Neural progenitor cell (in vitro differentiated cells): ENCODE measurements at regions not wholly inside any gene's neighbourhood (a gene's known extent, or its start where the extent isn't known, plus 50 kb on each side); places are given as distances from the start of the nearest gene placed in this dataset.

Experiments
- DNase-seq: peaks from one replicate; pipeline ENCODE4 v3.0.0-alpha.2; 2016; ENCODE audit warnings: low spot score
- H2AFZ ChIP-seq: fragments of 200-600 bp; sonication (generic); replicated peaks from 2 replicates; pipeline ENCODE4 v1.6.1; 2016; ENCODE audit warnings: antibody characterized with exemption
- H3F3A ChIP-seq: fragments of 200-600 bp; sonication (generic); 2 replicates; pipeline ENCODE4 v1.6.1; 2016; ENCODE audit warnings: antibody characterized with exemption, low read depth
- H3K27ac ChIP-seq: fragments of 200-600 bp; sonication (generic); 2 replicates; pipeline ENCODE4 v1.5.1; 2016; ENCODE audit warnings: mild to moderate bottlenecking
- H3K27me3 ChIP-seq: fragments of 200-600 bp; sonication (generic); 2 replicates; pipeline ENCODE4 v1.6.1; 2016; ENCODE audit warnings: mild to moderate bottlenecking, moderate library complexity
- H3K36me3 ChIP-seq: fragments of 200-600 bp; sonication (generic); 2 replicates; pipeline ENCODE4 v1.5.1; 2016
- H3K4me1 ChIP-seq: fragments of 200-600 bp; sonication (generic); 2 replicates; pipeline ENCODE4 v1.6.1; 2016; ENCODE audit warnings: mixed run types
- H3K4me2 ChIP-seq: fragments of 200-600 bp; sonication (generic); 2 replicates; pipeline ENCODE4 v1.6.1; 2016
- H3K4me3 ChIP-seq: fragments of 200-600 bp; sonication (generic); 2 replicates; pipeline ENCODE4 v1.5.1; 2016
- H3K79me2 ChIP-seq: fragments of 200-600 bp; sonication (generic); 2 replicates; pipeline ENCODE4 v1.6.1; 2016; ENCODE audit warnings: low read depth
- H3K9ac ChIP-seq: fragments of 200-600 bp; sonication (generic); 2 replicates; pipeline ENCODE4 v1.6.1; 2016
- H3K9me3 ChIP-seq: fragments of 200-600 bp; sonication (generic); 2 replicates; pipeline ENCODE4 v1.5.1; 2016; ENCODE audit warnings: low read depth
- H4K20me1 ChIP-seq: fragments of 200-600 bp; sonication (generic); 2 replicates; pipeline ENCODE4 v1.6.1; 2016; ENCODE audit warnings: low read depth
- H3K27ac Mint-ChIP-seq: 3 replicates; pipeline ENCODE4 v1.8.0; 2021; ENCODE audit warnings: mixed read lengths
- H3K27me3 Mint-ChIP-seq: 2 replicates; pipeline ENCODE4 v1.8.0; 2022; ENCODE audit warnings: low read depth, mild to moderate bottlenecking, inconsistent platforms, moderate library complexity, mixed read lengths; ENCODE audit not compliant: insufficient read depth
- H3K36me3 Mint-ChIP-seq: 3 replicates; pipeline ENCODE4 v1.8.0; 2021; ENCODE audit warnings: mixed read lengths
- H3K4me1 Mint-ChIP-seq: 3 replicates; pipeline ENCODE4 v1.8.0; 2021; ENCODE audit warnings: mixed read lengths
- H3K4me3 Mint-ChIP-seq: 3 replicates; pipeline ENCODE4 v1.8.0; 2021; ENCODE audit warnings: mild to moderate bottlenecking, moderate library complexity, mixed read lengths
- H3K9me3 Mint-ChIP-seq: 3 replicates; pipeline ENCODE4 v1.8.0; 2020; ENCODE audit warnings: mixed read lengths
- EZH2 ChIP-seq: fragments of 200-600 bp; sonication (generic); IDR thresholded peaks from 2 replicates; pipeline ENCODE4 v1.6.1; 2017; ENCODE audit warnings: antibody characterized with exemption, mild to moderate bottlenecking, moderate library complexity
- EZH2phosphoT487 ChIP-seq: fragments of 200-600 bp; sonication (generic); IDR thresholded peaks from 2 replicates; pipeline ENCODE4 v1.6.1; 2017; ENCODE audit warnings: antibody characterized with exemption
- TF ChIP-seq, protein P1 (sequence below): fragments of 200-600 bp; sonication (generic); IDR thresholded peaks from 2 replicates; pipeline ENCODE4 v1.5.1; 2017; ENCODE audit warnings: antibody characterized with exemption, mild to moderate bottlenecking

DNA sequence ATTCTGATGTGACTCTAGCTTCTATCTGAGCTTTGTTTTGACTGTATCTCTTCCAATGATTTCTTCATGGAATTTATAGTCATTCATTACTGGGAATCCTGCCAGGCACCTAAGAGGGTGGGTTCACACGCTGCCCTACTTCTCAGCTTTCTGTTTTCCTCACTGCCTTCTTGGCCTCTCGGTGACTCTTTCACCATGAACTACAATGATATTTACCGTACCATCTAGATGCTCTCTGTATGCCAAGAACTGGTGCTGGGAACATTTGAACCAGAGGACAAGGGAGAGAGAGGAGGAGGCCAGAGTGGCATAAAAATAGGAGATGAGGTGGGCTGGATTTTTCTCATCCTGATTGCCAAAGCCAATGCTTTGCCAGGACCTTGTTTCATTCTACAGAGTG lies 280.0 kb upstream of the P2RY1 start:
- no peaks in the 10 kb centered on the region for H3F3A ChIP-seq
- H3K36me3 Mint-ChIP-seq, result peaks cover 1% of the 10 kb centered on the region
- H3K9me3 Mint-ChIP-seq, result peaks cover 2% of the 10 kb centered on the region
- no peaks in the 10 kb centered on the region for H3K79me2 ChIP-seq
- H3K9ac ChIP-seq, result no peak overlapping the region
- H4K20me1 ChIP-seq, result no peaks in the 10 kb centered on the region
- H3K27me3 Mint-ChIP-seq, result no peaks in the 10 kb centered on the region
- no peaks in the 10 kb centered on the region for H3K9me3 ChIP-seq
- H3K27me3 ChIP-seq, result no peaks in the 10 kb centered on the region
- H3K4me2 ChIP-seq, result no peak overlapping the region
- H3K27ac ChIP-seq, result no peak overlapping the region
- TF ChIP-seq EZH2phosphoT487, result no peak
- TF ChIP-seq, protein P1, sequence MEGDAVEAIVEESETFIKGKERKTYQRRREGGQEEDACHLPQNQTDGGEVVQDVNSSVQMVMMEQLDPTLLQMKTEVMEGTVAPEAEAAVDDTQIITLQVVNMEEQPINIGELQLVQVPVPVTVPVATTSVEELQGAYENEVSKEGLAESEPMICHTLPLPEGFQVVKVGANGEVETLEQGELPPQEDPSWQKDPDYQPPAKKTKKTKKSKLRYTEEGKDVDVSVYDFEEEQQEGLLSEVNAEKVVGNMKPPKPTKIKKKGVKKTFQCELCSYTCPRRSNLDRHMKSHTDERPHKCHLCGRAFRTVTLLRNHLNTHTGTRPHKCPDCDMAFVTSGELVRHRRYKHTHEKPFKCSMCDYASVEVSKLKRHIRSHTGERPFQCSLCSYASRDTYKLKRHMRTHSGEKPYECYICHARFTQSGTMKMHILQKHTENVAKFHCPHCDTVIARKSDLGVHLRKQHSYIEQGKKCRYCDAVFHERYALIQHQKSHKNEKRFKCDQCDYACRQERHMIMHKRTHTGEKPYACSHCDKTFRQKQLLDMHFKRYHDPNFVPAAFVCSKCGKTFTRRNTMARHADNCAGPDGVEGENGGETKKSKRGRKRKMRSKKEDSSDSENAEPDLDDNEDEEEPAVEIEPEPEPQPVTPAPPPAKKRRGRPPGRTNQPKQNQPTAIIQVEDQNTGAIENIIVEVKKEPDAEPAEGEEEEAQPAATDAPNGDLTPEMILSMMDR, result no peak
- TF ChIP-seq EZH2, result no peak
- no peak overlapping the region for H3K27ac Mint-ChIP-seq
- no peak overlapping the region for H3K4me3 ChIP-seq
- no peaks in the 10 kb centered on the region for H3K36me3 ChIP-seq
- no peaks in the 10 kb centered on the region for H3K4me1 ChIP-seq
- no peak for DNase-seq
- no peak overlapping the region for H2AFZ ChIP-seq
- H3K4me1 Mint-ChIP-seq, result no peaks in the 10 kb centered on the region
- no peak overlapping the region for H3K4me3 Mint-ChIP-seq

- H4K20me1 ChIP-seq, result no peaks in the 10 kb centered on the region
- Mint-ChIP-seq H3K36me3 (peaks cover 2% of the 10 kb centered on the region), H3K9me3 (peaks cover 4% of the 10 kb centered on the region), H3K4me1 (no peaks in the 10 kb centered on the region), H3K4me3 (no peak overlapping the region), H3K27ac (no peak overlapping the region), H3K27me3 (no peaks in the 10 kb centered on the region)
- H3K79me2 ChIP-seq, result no peaks in the 10 kb centered on the region
- no peak overlapping the region for H3K4me3 ChIP-seq
- TF ChIP-seq, protein P1, result no peak
- TF ChIP-seq EZH2 (no peak), EZH2phosphoT487 (no peak)
- no peak overlapping the region for H3K9ac ChIP-seq
- no peaks in the 10 kb centered on the region for H3K9me3 ChIP-seq
- H3K27ac ChIP-seq, result no peak overlapping the region
- H3K27me3 ChIP-seq, result no peaks in the 10 kb centered on the region
- no peak for DNase-seq
- no peaks in the 10 kb centered on the region for H3K36me3 ChIP-seq
- no peaks in the 10 kb centered on the region for H3K4me1 ChIP-seq
- H3K4me2 ChIP-seq, result no peak overlapping the region
- H3F3A ChIP-seq, result no peaks in the 10 kb centered on the region
- no peak overlapping the region for H2AFZ ChIP-seq
Observed at GRCh38 chr3:152555666-152556291, 279.2 kb upstream of the P2RY1 start.

DNA sequence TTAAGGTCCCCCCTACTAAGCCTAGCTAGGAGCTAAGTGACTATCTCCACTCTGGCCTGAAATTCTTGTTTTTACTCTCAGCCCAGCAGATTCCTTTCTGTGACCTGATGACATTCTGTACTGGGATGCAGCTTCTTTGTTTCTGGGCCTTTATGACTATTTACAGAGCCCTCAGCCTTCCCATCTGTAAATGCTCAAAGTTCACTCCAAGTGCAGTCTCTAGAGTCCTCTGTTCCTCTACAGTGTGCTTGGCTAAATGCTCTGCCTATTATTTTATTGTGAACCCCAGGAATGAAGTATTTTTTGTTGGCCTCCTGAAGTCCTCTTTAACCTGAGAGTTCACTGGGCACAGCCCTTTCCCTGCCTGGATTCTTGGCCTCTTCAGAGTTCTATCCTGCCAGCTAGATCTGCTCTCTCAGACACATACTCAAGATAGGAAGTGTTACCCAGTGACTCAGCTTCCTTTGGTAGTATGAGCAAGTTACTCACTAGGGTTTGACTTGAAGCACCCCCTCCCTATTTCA lies 278.1 kb upstream of the P2RY1 start:
- Mint-ChIP-seq H3K36me3 (peaks cover 2% of the 10 kb centered on the region), H3K4me1 (no peaks in the 10 kb centered on the region), H3K27me3 (no peaks in the 10 kb centered on the region), H3K27ac (peak overlapping the region; percentile 32), H3K9me3 (peaks cover 4% of the 10 kb centered on the region), H3K4me3 (no peak overlapping the region)
- no peak overlapping the region for H3K9ac ChIP-seq
- peak overlapping the region; percentile 22 for H2AFZ ChIP-seq
- DNase-seq, result no peak
- H3K36me3 ChIP-seq, result no peaks in the 10 kb centered on the region
- H3K9me3 ChIP-seq, result no peaks in the 10 kb centered on the region
- H3K4me2 ChIP-seq, result no peak overlapping the region
- H4K20me1 ChIP-seq, result no peaks in the 10 kb centered on the region
- no peaks in the 10 kb centered on the region for H3F3A ChIP-seq
- H3K27me3 ChIP-seq, result no peaks in the 10 kb centered on the region
- TF ChIP-seq EZH2 (no peak), EZH2phosphoT487 (no peak)
- TF ChIP-seq, protein P1, result no peak
- no peaks in the 10 kb centered on the region for H3K4me1 ChIP-seq
- H3K27ac ChIP-seq, result no peak overlapping the region
- H3K4me3 ChIP-seq, result no peak overlapping the region
- no peaks in the 10 kb centered on the region for H3K79me2 ChIP-seq
